VCaP (cell line): ENCODE measurements at regions not wholly inside any gene's neighbourhood (a gene's known extent, or its start where the extent isn't known, plus 50 kb on each side); places are given as distances from the start of the nearest gene placed in this dataset.
"Not testable (repeated sequence)": the region's sequence is repeated elsewhere in the genome, so short reads cannot be mapped to it uniquely, and the experiment has no call there.

ENCODE experiments used
- H3K27ac ChIP-seq: fragments of 450-650 bp; 2 replicates; pipeline ENCODE4 v1.5.1; 2017
- CTCF ChIP-seq: fragments of 450-650 bp; conservative IDR thresholded peaks from 2 replicates; pipeline ENCODE4 v1.5.1; 2017; ENCODE audit warnings: mild to moderate bottlenecking, moderate library complexity

GRCh38 chr2:210928714-210929113 lies 372.3 kb downstream of the CPS1 start:
- TF ChIP-seq CTCF: no peak
- H3K27ac ChIP-seq: no peak overlapping the region

GRCh38 chr2:210938228-210938627 lies 381.8 kb downstream of the CPS1 start:
- no peak overlapping the region for H3K27ac ChIP-seq
- no peak for TF ChIP-seq CTCF

- TF ChIP-seq CTCF: no peak
- no peak overlapping the region for H3K27ac ChIP-seq
Observed at GRCh38 chr2:210946395-210946794, 390.0 kb downstream of the CPS1 start.

- not testable (repeated sequence) for H3K27ac ChIP-seq
Observed at GRCh38 chr2:210950434-210951060, 394.1 kb downstream of the CPS1 start.

GRCh38 chr2:210954386-210954907 lies 398.0 kb downstream of the CPS1 start:
- no peak for TF ChIP-seq CTCF
- H3K27ac ChIP-seq: no peak overlapping the region

GRCh38 chr2:210955591-210955990 lies 399.2 kb downstream of the CPS1 start:
- TF ChIP-seq CTCF: no peak

GRCh38 chr2:210956101-210956500 lies 399.7 kb downstream of the CPS1 start:
- TF ChIP-seq CTCF: no peak
- no peak overlapping the region for H3K27ac ChIP-seq

More at GRCh38 chr2:210955591-210955990, 399.2 kb downstream of the CPS1 start:
- no peak overlapping the region for H3K27ac ChIP-seq

GRCh38 chr2:210961249-210961648 lies 404.9 kb downstream of the CPS1 start:
- H3K27ac ChIP-seq: no peak overlapping the region
- TF ChIP-seq CTCF: no peak
